ENCODE measurements at regions not wholly inside any gene's neighbourhood (a gene's known extent, or its start where the extent isn't known, plus 50 kb on each side); places are given as distances from the start of the nearest gene placed in this dataset.

DNA sequence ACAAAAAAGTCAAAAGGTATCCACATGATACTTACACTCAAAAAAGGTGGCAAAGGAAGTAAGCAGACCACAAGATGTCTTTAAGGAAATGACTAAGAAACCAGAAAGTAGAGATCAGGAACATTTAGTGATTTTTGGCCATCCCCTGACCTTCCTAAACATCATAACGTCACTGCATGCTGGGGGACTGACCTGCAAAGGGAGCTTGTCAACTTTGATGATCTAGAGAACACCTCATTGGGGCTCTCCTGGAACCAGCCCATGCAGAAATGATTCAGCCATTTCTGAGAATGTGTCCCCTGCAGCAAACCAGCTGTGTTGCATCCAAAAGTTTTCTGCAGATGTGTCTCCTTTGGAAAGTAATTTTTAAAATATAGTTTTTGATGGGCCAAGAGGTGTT lies 152.2 kb upstream of the RASSF8 start:
- no peaks in the 10 kb centered on the region for H3K9me3 ChIP-seq (ENCODE audit: control insufficient read depth, insufficient read depth, low read depth, low read length)
- H3K9ac ChIP-seq (ENCODE audit: insufficient read depth, low read length), result no peak overlapping the region
- no peak for TF ChIP-seq EZH2 (IDR thresholded peaks at IDR 0.05; ENCODE audit: low read length, missing control alignments)
- TF ChIP-seq, protein P1, sequence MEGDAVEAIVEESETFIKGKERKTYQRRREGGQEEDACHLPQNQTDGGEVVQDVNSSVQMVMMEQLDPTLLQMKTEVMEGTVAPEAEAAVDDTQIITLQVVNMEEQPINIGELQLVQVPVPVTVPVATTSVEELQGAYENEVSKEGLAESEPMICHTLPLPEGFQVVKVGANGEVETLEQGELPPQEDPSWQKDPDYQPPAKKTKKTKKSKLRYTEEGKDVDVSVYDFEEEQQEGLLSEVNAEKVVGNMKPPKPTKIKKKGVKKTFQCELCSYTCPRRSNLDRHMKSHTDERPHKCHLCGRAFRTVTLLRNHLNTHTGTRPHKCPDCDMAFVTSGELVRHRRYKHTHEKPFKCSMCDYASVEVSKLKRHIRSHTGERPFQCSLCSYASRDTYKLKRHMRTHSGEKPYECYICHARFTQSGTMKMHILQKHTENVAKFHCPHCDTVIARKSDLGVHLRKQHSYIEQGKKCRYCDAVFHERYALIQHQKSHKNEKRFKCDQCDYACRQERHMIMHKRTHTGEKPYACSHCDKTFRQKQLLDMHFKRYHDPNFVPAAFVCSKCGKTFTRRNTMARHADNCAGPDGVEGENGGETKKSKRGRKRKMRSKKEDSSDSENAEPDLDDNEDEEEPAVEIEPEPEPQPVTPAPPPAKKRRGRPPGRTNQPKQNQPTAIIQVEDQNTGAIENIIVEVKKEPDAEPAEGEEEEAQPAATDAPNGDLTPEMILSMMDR (conservative IDR thresholded peaks at IDR 0.05 in 1 of 2, IDR thresholded peaks at IDR 0.05 in 1 of 2; ENCODE audit: low read depth in 1 of 2, low read length in 2 of 2), result no peak
- H3K27ac ChIP-seq (ENCODE audit: insufficient read depth, low read length), result no peak overlapping the region
- DNase-seq (ENCODE audit: low read depth in 2 of 2), result peak; percentile 63 to 64
- no peak overlapping the region for H2AFZ ChIP-seq (ENCODE audit: low read length)
- no peaks in the 10 kb centered on the region for H3K4me1 ChIP-seq (ENCODE audit: control insufficient read depth, extremely low read depth, insufficient read depth, low read length)
- H4K20me1 ChIP-seq (ENCODE audit: control insufficient read depth, extremely low read depth, insufficient read depth, low read length), result no peaks in the 10 kb centered on the region
- H3K4me2 ChIP-seq (ENCODE audit: extremely low read depth, insufficient read depth, low read length), result no peak overlapping the region
- H3K36me3 ChIP-seq (ENCODE audit: control insufficient read depth, insufficient read depth, low read length), result no peaks in the 10 kb centered on the region
- no peak overlapping the region for H3K4me3 ChIP-seq (replicated peaks in 1 of 4; ENCODE audit: control extremely low read depth in 1 of 4, insufficient read depth in 1 of 4, low read depth in 3 of 4, low read length in 4 of 4)
- no peaks in the 10 kb centered on the region for H3K27me3 ChIP-seq (ENCODE audit: control insufficient read depth, insufficient read depth, low read length)
- H3K79me2 ChIP-seq (ENCODE audit: control insufficient read depth, insufficient read depth, low read length), result no peaks in the 10 kb centered on the region

DNA sequence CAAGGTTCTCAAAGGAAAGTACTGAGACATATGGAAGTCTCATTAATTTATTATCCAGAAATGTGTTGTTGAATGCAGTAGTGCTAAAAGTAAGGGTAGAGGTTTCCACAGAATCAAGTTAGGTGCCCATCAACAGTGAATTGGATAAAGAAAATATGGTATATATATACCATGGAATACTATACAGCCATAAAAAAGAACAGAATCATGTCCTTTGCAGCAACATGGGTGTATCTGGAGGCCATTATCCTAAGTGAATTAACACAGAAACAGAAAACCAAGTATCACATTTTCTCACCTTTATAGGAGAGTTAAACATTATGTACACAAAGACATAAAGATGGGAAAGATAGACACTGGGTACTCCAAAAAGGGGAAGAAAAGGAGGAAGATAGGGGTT lies 149.9 kb upstream of the RASSF8 start:
- Histone ChIP-seq H3K36me3 (ENCODE audit: control insufficient read depth, insufficient read depth, low read length) (no peaks in the 10 kb centered on the region), H4K20me1 (ENCODE audit: control insufficient read depth, extremely low read depth, insufficient read depth, low read length) (no peaks in the 10 kb centered on the region), H3K27ac (ENCODE audit: insufficient read depth, low read length) (no peak overlapping the region), H3K4me2 (ENCODE audit: extremely low read depth, insufficient read depth, low read length) (no peak overlapping the region), H3K4me1 (ENCODE audit: control insufficient read depth, extremely low read depth, insufficient read depth, low read length) (no peaks in the 10 kb centered on the region), H2AFZ (ENCODE audit: low read length) (no peak overlapping the region), H3K9ac (ENCODE audit: insufficient read depth, low read length) (no peak overlapping the region), H3K4me3 (replicated peaks in 1 of 4; ENCODE audit: control extremely low read depth in 1 of 4, insufficient read depth in 1 of 4, low read depth in 3 of 4, low read length in 4 of 4) (no peak overlapping the region), H3K9me3 (ENCODE audit: control insufficient read depth, insufficient read depth, low read depth, low read length) (no peaks in the 10 kb centered on the region), H3K79me2 (ENCODE audit: control insufficient read depth, insufficient read depth, low read length) (no peaks in the 10 kb centered on the region), H3K27me3 (ENCODE audit: control insufficient read depth, insufficient read depth, low read length) (no peaks in the 10 kb centered on the region)
- no peak for DNase-seq (ENCODE audit: low read depth in 2 of 2)
- no peak for TF ChIP-seq EZH2 (IDR thresholded peaks at IDR 0.05; ENCODE audit: low read length, missing control alignments)
- TF ChIP-seq, protein P1 (conservative IDR thresholded peaks at IDR 0.05 in 1 of 2, IDR thresholded peaks at IDR 0.05 in 1 of 2; ENCODE audit: low read depth in 1 of 2, low read length in 2 of 2), result no peak

DNA sequence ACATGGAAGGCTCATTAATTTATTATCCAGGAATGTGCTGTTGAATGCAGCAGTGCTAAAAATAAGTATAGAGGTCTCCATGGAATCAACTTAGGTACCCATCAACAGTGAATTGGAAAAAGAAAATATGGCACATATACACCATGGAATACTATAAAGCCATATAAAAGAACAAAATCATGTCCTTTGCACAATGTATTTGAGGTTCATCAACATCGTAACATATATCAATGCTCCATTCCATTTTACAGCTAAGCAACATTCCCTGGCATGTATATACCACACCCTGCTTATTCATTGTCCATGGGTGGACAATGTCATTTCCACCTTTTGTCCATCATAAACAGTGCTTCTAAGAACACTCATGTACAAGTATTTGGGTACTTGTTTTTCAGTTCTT lies 147.8 kb upstream of the RASSF8 start:
- no peak overlapping the region for H3K27ac ChIP-seq (ENCODE audit: insufficient read depth, low read length)
- no peaks in the 10 kb centered on the region for H4K20me1 ChIP-seq (ENCODE audit: control insufficient read depth, extremely low read depth, insufficient read depth, low read length)
- H3K9me3 ChIP-seq (ENCODE audit: control insufficient read depth, insufficient read depth, low read depth, low read length), result no peaks in the 10 kb centered on the region
- H3K9ac ChIP-seq (ENCODE audit: insufficient read depth, low read length), result no peak overlapping the region
- no peaks in the 10 kb centered on the region for H3K79me2 ChIP-seq (ENCODE audit: control insufficient read depth, insufficient read depth, low read length)
- no peak for TF ChIP-seq EZH2 (IDR thresholded peaks at IDR 0.05; ENCODE audit: low read length, missing control alignments)
- TF ChIP-seq, protein P1 (conservative IDR thresholded peaks at IDR 0.05 in 1 of 2, IDR thresholded peaks at IDR 0.05 in 1 of 2; ENCODE audit: low read depth in 1 of 2, low read length in 2 of 2), result no peak
- no peaks in the 10 kb centered on the region for H3K4me1 ChIP-seq (ENCODE audit: control insufficient read depth, extremely low read depth, insufficient read depth, low read length)
- DNase-seq (ENCODE audit: low read depth in 2 of 2), result no peak
- H3K4me2 ChIP-seq (ENCODE audit: extremely low read depth, insufficient read depth, low read length), result no peak overlapping the region
- no peaks in the 10 kb centered on the region for H3K36me3 ChIP-seq (ENCODE audit: control insufficient read depth, insufficient read depth, low read length)
- H2AFZ ChIP-seq (ENCODE audit: low read length), result no peak overlapping the region
- H3K4me3 ChIP-seq (replicated peaks in 1 of 4; ENCODE audit: control extremely low read depth in 1 of 4, insufficient read depth in 1 of 4, low read depth in 3 of 4, low read length in 4 of 4), result no peak overlapping the region
- H3K27me3 ChIP-seq (ENCODE audit: control insufficient read depth, insufficient read depth, low read length), result no peaks in the 10 kb centered on the region

Data from fibroblast of lung (primary cell).